ENCODE measurements at regions not wholly inside any gene's neighbourhood (a gene's known extent, or its start where the extent isn't known, plus 50 kb on each side); places are given as distances from the start of the nearest gene placed in this dataset.
A peak's percentile ranks its signal among the peaks of the same experiment; 100 is the strongest.

GRCh38 chr5:159430361-159431012, 100.2 kb upstream of the IL12B start (continued):
- TF ChIP-seq IKZF1 (conservative IDR thresholded peaks at IDR 0.05): 0 out of 2 replicates have a peak, but pooled peaks have one; percentile 23

- intact Hi-C loops (cut with micrococcal nuclease; ENCODE audit: unreplicated experiment) (no loop called here), in situ Hi-C loops (cut with MboI) (no loop called here)
- ATAC-seq (no peak), DNase-seq (ENCODE audit: low read depth, low spot score) (no peak), FAIRE-seq (no peak)
- Histone ChIP-seq H3K4me2 (ENCODE audit: control insufficient read depth, insufficient read depth) (no peak overlapping the region), H3K9ac (ENCODE audit: control insufficient read depth, insufficient read depth, low read length) (no peak overlapping the region), H3K27me3 (replicated peaks in 1 of 2; ENCODE audit: control insufficient read depth in 2 of 2, insufficient read depth in 2 of 2, low read length in 1 of 2) (no peaks in the 10 kb centered on the region; a peak in 1 of 4 replicates), H3K4me1 (ENCODE audit: control insufficient read depth, insufficient read depth, low read length) (peaks cover 12% of the 10 kb centered on the region), H4K20me1 (ENCODE audit: control insufficient read depth, insufficient read depth) (no peaks in the 10 kb centered on the region; the same call in 1 of the 2 replicates), H3K36me3 (ENCODE audit: control insufficient read depth in 2 of 2, insufficient read depth in 2 of 2, low read length in 1 of 2) (no peaks in the 10 kb centered on the region), H3K9me3 (replicated peaks; ENCODE audit: control insufficient read depth, insufficient read depth, low read length) (no peaks in the 10 kb centered on the region; the same call in 2 of the 3 replicates), H3K4me3 (no peak overlapping the region), H3K79me2 (ENCODE audit: control insufficient read depth, insufficient read depth, low read length) (no peaks in the 10 kb centered on the region), H3K27ac (ENCODE audit: control insufficient read depth, insufficient read depth) (no peak overlapping the region), H2AFZ (ENCODE audit: control insufficient read depth, low read depth, low read length) (no peak overlapping the region)
- POLR2A ChIA-PET: interaction anchor here (0.5 to 1.2 kb wide), 2 partner anchors 31 to 385 kb away, joined by 3 to 4 read pairs; no protein-coding TSS in a partner anchor
- WGBS (ENCODE audit: insufficient coverage, insufficient replicate concordance, low lambda C conversion rate, missing lambda C conversion rate): 45% methylated on average over 2 of the region's 2 CpGs
- SMC1A ChIA-PET (ENCODE audit: uncharacterized antibody, unreplicated experiment): interaction anchor here (1.3 to 1.4 kb wide), 2 partner anchors 20 to 26 kb away, joined by 3 to 4 read pairs; no protein-coding TSS in a partner anchor
- RAD21 ChIA-PET (ENCODE audit: unreplicated experiment): no interaction called here
- CTCF ChIA-PET: no interaction called here
- TF ChIP-seq GATAD2B (conservative IDR thresholded peaks at IDR 0.05; ENCODE audit: low read depth): no peak
- no peak for TF ChIP-seq ZSCAN29 (IDR thresholded peaks at IDR 0.05)
- TF ChIP-seq ZBED1 (IDR thresholded peaks at IDR 0.05; ENCODE audit: borderline replicate concordance): no peak
- no peak for TF ChIP-seq ZZZ3 (IDR thresholded peaks at IDR 0.05; ENCODE audit: control insufficient read depth, insufficient read length, low read depth)
- no peak for TF ChIP-seq MYC (IDR thresholded peaks at IDR 0.05; ENCODE audit: insufficient read depth, insufficient read length, insufficient replicate concordance, low read length, severe bottlenecking)
- TF ChIP-seq LARP7 (IDR thresholded peaks at IDR 0.05): no peak
- no peak for TF ChIP-seq BRCA1 (IDR thresholded peaks at IDR 0.05; ENCODE audit: low read depth, low read length)
- no peak for TF ChIP-seq STAT3 (IDR thresholded peaks at IDR 0.05; ENCODE audit: low read depth, low read length)
- TF ChIP-seq E2F8 (IDR thresholded peaks at IDR 0.05; ENCODE audit: low read depth, partially characterized antibody): no peak
- TF ChIP-seq BCLAF1 (IDR thresholded peaks at IDR 0.05): no peak
- BruUV-seq (replicated peaks): no TSS peak
Observed at GRCh38 chr5:159435855-159436254, 105.6 kb upstream of the IL12B start.

All from GM12878 (cell line).